Activated effector memory CD4-positive, alpha-beta T cell treated with anti-CD3 and anti-CD28 coated beads, Interleukin-2, amount 50 U/mL, for 16 hours (primary cell): ENCODE measurements at regions not wholly inside any gene's neighbourhood (a gene's known extent, or its start where the extent isn't known, plus 50 kb on each side); places are given as distances from the start of the nearest gene placed in this dataset.

ENCODE experiments used
- DNase-seq: peaks from one replicate; pipeline ENCODE4 v3.0.0-alpha.2; 2020

- DNase-seq, result no peak
These were observed 199.1 kb downstream of the FOXL1 start for GRCh38 chr16:86777381-86777946.

GRCh38 chr16:86778108-86778745 lies 199.9 kb downstream of the FOXL1 start:
- no peak for DNase-seq

- DNase-seq, result no peak
These were observed 200.6 kb downstream of the FOXL1 start for GRCh38 chr16:86778978-86779377.

- DNase-seq, result no peak
These were observed 202.7 kb downstream of the FOXL1 start for GRCh38 chr16:86781046-86781445.

GRCh38 chr16:86783636-86784626 lies 205.6 kb downstream of the FOXL1 start:
- DNase-seq, result no peak

- DNase-seq, result no peak
These were observed 208.0 kb downstream of the FOXL1 start for GRCh38 chr16:86786338-86786737.

GRCh38 chr16:86786994-86787393 lies 208.6 kb downstream of the FOXL1 start:
- DNase-seq, result no peak

- no peak for DNase-seq
These were observed 209.2 kb downstream of the FOXL1 start for GRCh38 chr16:86787538-86787937.

GRCh38 chr16:86789621-86790051 lies 211.3 kb downstream of the FOXL1 start:
- DNase-seq, result no peak

GRCh38 chr16:86791287-86792035 lies 213.1 kb downstream of the FOXL1 start:
- DNase-seq, result no peak

GRCh38 chr16:86794216-86794864 lies 216.0 kb downstream of the FOXL1 start:
- DNase-seq, result no peak

- no peak for DNase-seq
These were observed 219.4 kb downstream of the FOXL1 start for GRCh38 chr16:86797700-86798099.

- DNase-seq, result no peak
These were observed 220.1 kb downstream of the FOXL1 start for GRCh38 chr16:86798247-86799041.

- no peak for DNase-seq
These were observed 221.0 kb downstream of the FOXL1 start for GRCh38 chr16:86799367-86799766.

- DNase-seq, result no peak
These were observed 222.5 kb downstream of the FOXL1 start for GRCh38 chr16:86800894-86801293.

GRCh38 chr16:86802013-86802412 lies 223.7 kb downstream of the FOXL1 start:
- no peak for DNase-seq

- DNase-seq, result no peak
These were observed 226.8 kb downstream of the FOXL1 start for GRCh38 chr16:86805188-86805587.

- DNase-seq, result no peak
These were observed 228.0 kb downstream of the FOXL1 start for GRCh38 chr16:86806181-86806837.

GRCh38 chr16:86806838-86807351 lies 228.5 kb downstream of the FOXL1 start:
- no peak for DNase-seq

- no peak for DNase-seq
These were observed 230.6 kb downstream of the FOXL1 start for GRCh38 chr16:86808863-86809444.
